ENCODE measurements at regions not wholly inside any gene's neighbourhood (a gene's known extent, or its start where the extent isn't known, plus 50 kb on each side); places are given as distances from the start of the nearest gene placed in this dataset.

DNA sequence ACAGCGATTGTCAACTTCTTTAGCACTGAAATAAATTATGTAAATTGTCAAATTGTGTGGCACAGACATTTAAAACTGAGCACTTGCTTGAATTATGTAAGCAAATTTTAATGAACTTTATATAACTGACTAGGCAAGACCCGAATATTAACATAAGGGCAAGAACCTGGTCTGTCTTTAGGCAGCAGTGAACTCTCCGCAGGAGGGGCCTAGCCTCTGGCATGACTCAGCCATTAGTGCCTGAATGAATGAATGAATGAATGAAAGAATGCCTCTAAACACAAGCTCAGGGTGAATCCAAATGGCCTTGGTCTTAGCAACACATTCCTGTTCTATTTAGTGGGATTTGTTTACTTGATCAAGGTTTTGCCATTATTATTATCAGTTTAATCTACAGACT, 654.7 kb upstream of the ARGLU1 start:
- FAIRE-seq: no peak
- H3K27me3 ChIP-seq (ENCODE audit: control insufficient read depth in 2 of 2, insufficient read depth in 2 of 2, low read length in 2 of 2): no peaks in the 10 kb centered on the region
- H3K9me1 ChIP-seq (ENCODE audit: control insufficient read depth, insufficient read depth, low read length): no peaks in the 10 kb centered on the region
- intact Hi-C loops (cut with micrococcal nuclease): no loop called here
- no peak overlapping the region for H3K4me3 ChIP-seq
- H3K9me3 ChIP-seq (replicated peaks; ENCODE audit: control insufficient read depth, insufficient read depth, low read depth, low read length): no peaks in the 10 kb centered on the region
- POLR2A ChIA-PET: no interaction called here
- H3K4me1 ChIP-seq (replicated peaks in 1 of 2; ENCODE audit: control insufficient read depth in 2 of 2, insufficient read depth in 2 of 2, low read length in 2 of 2): no peaks in the 10 kb centered on the region
- ATAC-seq: no peak
- no peaks in the 10 kb centered on the region for H3K36me3 ChIP-seq (ENCODE audit: control insufficient read depth, insufficient read depth, low read length)
- no peak overlapping the region for H2AFZ ChIP-seq (ENCODE audit: low read depth, low read length)
- no peak overlapping the region for H3K4me2 ChIP-seq (ENCODE audit: insufficient read depth, low read length)
- no peak overlapping the region for H3K27ac ChIP-seq (ENCODE audit: extremely low read depth, low read depth, low read length)
- CTCF ChIA-PET (ENCODE audit: low intra/inter-chr PET ratio): no interaction called here
- no peak overlapping the region for H3K9ac ChIP-seq (ENCODE audit: insufficient read depth in 1 of 2, low read depth in 2 of 2, low read length in 2 of 2)
- DNase-seq (ENCODE audit: extremely low read depth in 1 of 4, low spot score in 3 of 4): no peak
- no peaks in the 10 kb centered on the region for H3K79me2 ChIP-seq (ENCODE audit: control insufficient read depth, insufficient read depth, low read length)
- H4K20me1 ChIP-seq (replicated peaks; ENCODE audit: control insufficient read depth, insufficient read depth, low read length): no peaks in the 10 kb centered on the region
- WGBS (ENCODE audit: insufficient coverage, low coverage, missing lambda C conversion rate): 3% methylated on average over 3 of the region's 3 CpGs
- in situ Hi-C loops (cut with MboI): no loop called here
- no TSS peak for BruUV-seq (replicated peaks)
- TF ChIP-seq ZNF134 (CRISPR knock-in tag; conservative IDR thresholded peaks at IDR 0.05): no peak
- TF ChIP-seq, protein P1, sequence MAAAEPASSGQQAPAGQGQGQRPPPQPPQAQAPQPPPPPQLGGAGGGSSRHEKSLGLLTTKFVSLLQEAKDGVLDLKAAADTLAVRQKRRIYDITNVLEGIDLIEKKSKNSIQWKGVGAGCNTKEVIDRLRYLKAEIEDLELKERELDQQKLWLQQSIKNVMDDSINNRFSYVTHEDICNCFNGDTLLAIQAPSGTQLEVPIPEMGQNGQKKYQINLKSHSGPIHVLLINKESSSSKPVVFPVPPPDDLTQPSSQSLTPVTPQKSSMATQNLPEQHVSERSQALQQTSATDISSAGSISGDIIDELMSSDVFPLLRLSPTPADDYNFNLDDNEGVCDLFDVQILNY (CRISPR knock-in tag; IDR thresholded peaks at IDR 0.05): no peak
- TF ChIP-seq ZFPM2 (CRISPR knock-in tag; IDR thresholded peaks at IDR 0.05): no peak
- TF ChIP-seq TFE3 (CRISPR knock-in tag; IDR thresholded peaks at IDR 0.05): no peak
- no peak for TF ChIP-seq HNRNPLL (IDR thresholded peaks at IDR 0.05; ENCODE audit: low read depth, low read length, poor library complexity, severe bottlenecking)
- no peak for TF ChIP-seq ETV5 (CRISPR knock-in tag; IDR thresholded peaks at IDR 0.05; ENCODE audit: low read depth)
- TF ChIP-seq, protein P2, sequence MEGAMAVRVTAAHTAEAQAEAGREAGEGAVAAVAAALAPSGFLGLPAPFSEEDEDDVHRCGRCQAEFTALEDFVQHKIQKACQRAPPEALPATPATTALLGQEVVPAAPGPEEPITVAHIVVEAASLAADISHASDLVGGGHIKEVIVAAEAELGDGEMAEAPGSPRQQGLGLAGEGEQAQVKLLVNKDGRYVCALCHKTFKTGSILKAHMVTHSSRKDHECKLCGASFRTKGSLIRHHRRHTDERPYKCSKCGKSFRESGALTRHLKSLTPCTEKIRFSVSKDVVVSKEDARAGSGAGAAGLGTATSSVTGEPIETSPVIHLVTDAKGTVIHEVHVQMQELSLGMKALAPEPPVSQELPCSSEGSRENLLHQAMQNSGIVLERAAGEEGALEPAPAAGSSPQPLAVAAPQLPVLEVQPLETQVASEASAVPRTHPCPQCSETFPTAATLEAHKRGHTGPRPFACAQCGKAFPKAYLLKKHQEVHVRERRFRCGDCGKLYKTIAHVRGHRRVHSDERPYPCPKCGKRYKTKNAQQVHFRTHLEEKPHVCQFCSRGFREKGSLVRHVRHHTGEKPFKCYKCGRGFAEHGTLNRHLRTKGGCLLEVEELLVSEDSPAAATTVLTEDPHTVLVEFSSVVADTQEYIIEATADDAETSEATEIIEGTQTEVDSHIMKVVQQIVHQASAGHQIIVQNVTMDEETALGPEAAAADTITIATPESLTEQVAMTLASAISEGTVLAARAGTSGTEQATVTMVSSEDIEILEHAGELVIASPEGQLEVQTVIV (CRISPR knock-in tag; IDR thresholded peaks at IDR 0.05; ENCODE audit: borderline replicate concordance): no peak
- no peak for TF ChIP-seq HDAC3 (IDR thresholded peaks at IDR 0.05; ENCODE audit: borderline replicate concordance, partially characterized antibody)
- TF ChIP-seq TEAD1 (CRISPR knock-in tag; IDR thresholded peaks at IDR 0.05): no peak
- no peak for TF ChIP-seq ZNF174 (CRISPR knock-in tag; IDR thresholded peaks at IDR 0.05)
- TF ChIP-seq ZNF639 (CRISPR knock-in tag; conservative IDR thresholded peaks at IDR 0.05 in 1 of 2, IDR thresholded peaks at IDR 0.05 in 1 of 2): no peak
- TF ChIP-seq ETV1 (tag; conservative IDR thresholded peaks at IDR 0.05; ENCODE audit: low read depth): no peak
- no peak for TF ChIP-seq ZNF3 (CRISPR knock-in tag; IDR thresholded peaks at IDR 0.05)
- TF ChIP-seq, protein P3, sequence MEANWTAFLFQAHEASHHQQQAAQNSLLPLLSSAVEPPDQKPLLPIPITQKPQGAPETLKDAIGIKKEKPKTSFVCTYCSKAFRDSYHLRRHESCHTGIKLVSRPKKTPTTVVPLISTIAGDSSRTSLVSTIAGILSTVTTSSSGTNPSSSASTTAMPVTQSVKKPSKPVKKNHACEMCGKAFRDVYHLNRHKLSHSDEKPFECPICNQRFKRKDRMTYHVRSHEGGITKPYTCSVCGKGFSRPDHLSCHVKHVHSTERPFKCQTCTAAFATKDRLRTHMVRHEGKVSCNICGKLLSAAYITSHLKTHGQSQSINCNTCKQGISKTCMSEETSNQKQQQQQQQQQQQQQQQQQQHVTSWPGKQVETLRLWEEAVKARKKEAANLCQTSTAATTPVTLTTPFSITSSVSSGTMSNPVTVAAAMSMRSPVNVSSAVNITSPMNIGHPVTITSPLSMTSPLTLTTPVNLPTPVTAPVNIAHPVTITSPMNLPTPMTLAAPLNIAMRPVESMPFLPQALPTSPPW (CRISPR knock-in tag; IDR thresholded peaks at IDR 0.05): no peak
- no peak for TF ChIP-seq SP2 (IDR thresholded peaks at IDR 0.05; ENCODE audit: extremely low read depth, low read depth, low read length, poor library complexity, severe bottlenecking)

Measured in K562 (cell line).